ENCODE measurements at regions not wholly inside any gene's neighbourhood (a gene's known extent, or its start where the extent isn't known, plus 50 kb on each side); places are given as distances from the start of the nearest gene placed in this dataset.

DNA sequence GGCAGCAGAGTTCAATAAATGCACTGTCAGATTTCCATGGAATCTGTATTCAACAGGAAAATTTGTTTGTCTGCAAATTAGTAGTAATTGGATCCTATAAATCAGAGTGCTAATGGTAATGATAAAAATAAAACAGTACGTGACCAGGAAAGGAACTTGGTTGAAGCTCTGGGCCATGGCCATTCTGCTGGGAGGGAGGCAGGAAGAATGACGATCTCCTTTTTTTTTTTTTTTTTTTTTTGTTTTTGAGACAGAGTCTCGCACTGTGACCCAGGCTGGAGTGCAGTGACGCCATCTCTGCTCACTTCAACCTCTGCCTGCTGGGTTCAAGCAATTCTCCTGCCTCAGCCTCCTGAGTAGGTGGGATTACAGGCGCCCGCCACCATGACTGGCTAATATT lies 94.8 kb upstream of the SEC11C start:
- TF ChIP-seq, protein P1, sequence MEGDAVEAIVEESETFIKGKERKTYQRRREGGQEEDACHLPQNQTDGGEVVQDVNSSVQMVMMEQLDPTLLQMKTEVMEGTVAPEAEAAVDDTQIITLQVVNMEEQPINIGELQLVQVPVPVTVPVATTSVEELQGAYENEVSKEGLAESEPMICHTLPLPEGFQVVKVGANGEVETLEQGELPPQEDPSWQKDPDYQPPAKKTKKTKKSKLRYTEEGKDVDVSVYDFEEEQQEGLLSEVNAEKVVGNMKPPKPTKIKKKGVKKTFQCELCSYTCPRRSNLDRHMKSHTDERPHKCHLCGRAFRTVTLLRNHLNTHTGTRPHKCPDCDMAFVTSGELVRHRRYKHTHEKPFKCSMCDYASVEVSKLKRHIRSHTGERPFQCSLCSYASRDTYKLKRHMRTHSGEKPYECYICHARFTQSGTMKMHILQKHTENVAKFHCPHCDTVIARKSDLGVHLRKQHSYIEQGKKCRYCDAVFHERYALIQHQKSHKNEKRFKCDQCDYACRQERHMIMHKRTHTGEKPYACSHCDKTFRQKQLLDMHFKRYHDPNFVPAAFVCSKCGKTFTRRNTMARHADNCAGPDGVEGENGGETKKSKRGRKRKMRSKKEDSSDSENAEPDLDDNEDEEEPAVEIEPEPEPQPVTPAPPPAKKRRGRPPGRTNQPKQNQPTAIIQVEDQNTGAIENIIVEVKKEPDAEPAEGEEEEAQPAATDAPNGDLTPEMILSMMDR (IDR thresholded peaks at IDR 0.05), result no peak
- no peak for TF ChIP-seq EP300 (IDR thresholded peaks at IDR 0.05)
- no peak for TF ChIP-seq POLR2AphosphoS5 (IDR thresholded peaks at IDR 0.05)

Data from upper lobe of left lung (tissue), 4 donors.